Thymus (tissue), 11 donors: ENCODE measurements at regions not wholly inside any gene's neighbourhood (a gene's known extent, or its start where the extent isn't known, plus 50 kb on each side); places are given as distances from the start of the nearest gene placed in this dataset.
A peak's percentile ranks its signal among the peaks of the same experiment; 100 is the strongest.

Experiments
- DNase-seq, 9 donors: peaks; one replicate each; pipeline ENCODE4 v3.0.0-alpha.2; 2013; ENCODE audit warnings: low spot score in 9 of 9, low read depth in 6 of 9, missing footprints in 1 of 9
- H3K27ac ChIP-seq, 2 donors: one replicate each; pipeline ENCODE4 v1.5.1; 2013; ENCODE audit warnings: control low read depth in 1 of 2, low read depth in 1 of 2, low read length in 1 of 2, mild to moderate bottlenecking in 1 of 2, moderate library complexity in 1 of 2
- H3K27me3 ChIP-seq, 2 donors: one replicate each; pipeline ENCODE4 v1.5.1; 2013; ENCODE audit warnings: low read length in 1 of 2; ENCODE audit not compliant: control insufficient read depth in 2 of 2, insufficient read depth in 1 of 2
- H3K36me3 ChIP-seq, 2 donors: one replicate each; pipeline ENCODE4 v1.5.1; 2013; ENCODE audit warnings: low read length in 1 of 2, mild to moderate bottlenecking in 1 of 2, moderate library complexity in 1 of 2; ENCODE audit not compliant: control insufficient read depth in 2 of 2, insufficient read depth in 2 of 2
- H3K4me1 ChIP-seq, 2 donors: one replicate each; pipeline ENCODE4 v1.5.1; 2013; ENCODE audit warnings: low read length in 2 of 2; ENCODE audit not compliant: control insufficient read depth in 2 of 2, insufficient read depth in 2 of 2
- H3K4me3 ChIP-seq, 2 donors: one replicate each; pipeline ENCODE4 v1.5.1; 2013; ENCODE audit warnings: low read length in 2 of 2, control low read depth in 1 of 2, mild to moderate bottlenecking in 1 of 2
- H3K9me3 ChIP-seq, 2 donors: one replicate each; pipeline ENCODE4 v1.5.1; 2013; ENCODE audit warnings: low read length in 1 of 2, mild to moderate bottlenecking in 1 of 2; ENCODE audit not compliant: control insufficient read depth in 2 of 2, insufficient read depth in 1 of 2
- WGBS: extraction: QIAGEN DNeasy Blood & Tissue Kit; methylation state at CpG from one replicate; pipeline ENCODE4 v1.1.7; 2013; 5-methylcytosine and 5-hydroxymethylcytosine counted together
- donor health status: healthy.

DNA sequence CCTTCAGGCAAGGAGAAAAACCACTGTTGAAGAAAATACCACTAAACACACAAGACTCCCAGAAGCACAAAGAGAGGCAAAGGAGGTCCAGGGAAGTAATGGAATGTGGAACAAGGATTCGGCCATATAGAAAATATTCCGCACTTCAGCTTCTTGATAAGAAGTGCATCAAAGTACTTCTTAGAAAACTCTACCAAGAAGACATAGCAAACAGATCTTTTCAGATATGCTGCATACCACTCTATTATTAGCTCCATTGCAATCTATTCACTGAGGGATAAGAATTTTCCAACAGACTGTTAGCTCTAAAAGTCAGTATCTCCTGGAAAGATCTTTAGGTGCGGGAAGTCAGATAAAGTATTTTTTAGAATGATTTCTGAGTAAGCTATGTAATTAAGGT, 231.8 kb downstream of the WDR11 start:
- DNase-seq, result no peak
- H3K27me3 ChIP-seq, result no peaks in the 10 kb centered on the region
- no peak overlapping the region for H3K4me3 ChIP-seq
- H3K9me3 ChIP-seq, result no peaks in the 10 kb centered on the region
- H3K36me3 ChIP-seq, result no peaks in the 10 kb centered on the region
- H3K4me1 ChIP-seq, result no peaks in the 10 kb centered on the region
- 96% methylated on average over 3 of the region's 3 CpGs for WGBS
- no peak overlapping the region for H3K27ac ChIP-seq

DNA sequence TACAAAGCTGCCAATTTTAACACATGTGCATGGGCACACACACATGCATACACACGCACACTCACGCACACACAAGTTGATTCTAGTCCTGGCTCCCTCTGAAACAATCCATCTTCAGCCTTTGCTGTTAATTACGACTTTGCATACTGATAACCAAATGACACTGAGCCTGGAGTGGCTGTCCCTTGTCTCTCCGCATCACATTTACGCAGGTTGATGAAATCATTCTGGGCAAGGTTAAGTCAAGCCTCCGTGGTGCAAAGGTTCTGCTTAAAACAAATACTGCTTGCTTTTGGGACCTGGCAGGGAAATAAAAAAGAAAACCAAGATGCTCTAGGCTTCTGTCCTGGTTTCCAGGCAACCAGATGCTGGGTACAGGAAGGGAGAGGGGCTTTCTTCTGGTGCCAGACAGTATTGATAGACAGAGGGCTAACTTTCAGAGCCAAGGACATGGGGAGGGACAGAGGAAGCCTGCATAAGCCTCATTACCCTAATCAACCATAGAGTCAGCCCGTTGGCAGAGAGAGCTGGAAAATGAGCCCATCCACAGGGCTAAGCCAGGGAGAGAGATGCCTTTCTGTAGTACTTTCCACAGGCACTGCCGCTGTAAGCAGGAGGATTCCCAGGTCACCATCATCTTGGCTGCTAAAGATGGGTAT, 233.0 kb downstream of the WDR11 start:
- DNase-seq, result no peak
- Histone ChIP-seq H3K4me3 (no peak overlapping the region), H3K27ac (no peak overlapping the region), H3K36me3 (no peaks in the 10 kb centered on the region), H3K4me1 (no peaks in the 10 kb centered on the region), H3K9me3 (no peaks in the 10 kb centered on the region), H3K27me3 (no peaks in the 10 kb centered on the region)
- 79% methylated on average over 8 of the region's 8 CpGs for WGBS

- 87% methylated on average over 7 of the region's 7 CpGs for WGBS
- no peaks in the 10 kb centered on the region for H3K9me3 ChIP-seq
- H3K27ac ChIP-seq, result no peak overlapping the region
- H3K4me1 ChIP-seq, result no peaks in the 10 kb centered on the region
- H3K36me3 ChIP-seq, result no peaks in the 10 kb centered on the region
- H3K4me3 ChIP-seq, result no peak overlapping the region
- H3K27me3 ChIP-seq, result no peaks in the 10 kb centered on the region
- DNase-seq, result no peak
Observed at GRCh38 chr10:121084675-121085070, 233.5 kb downstream of the WDR11 start.

- Histone ChIP-seq H3K36me3 (no peaks in the 10 kb centered on the region), H3K27ac (no peak overlapping the region), H3K9me3 (no peaks in the 10 kb centered on the region), H3K27me3 (no peaks in the 10 kb centered on the region), H3K4me3 (no peak overlapping the region), H3K4me1 (no peaks in the 10 kb centered on the region)
- WGBS, result 81% methylated on average over 6 of the region's 6 CpGs
- no peak for DNase-seq
Observed at GRCh38 chr10:121085367-121085766, 234.2 kb downstream of the WDR11 start.

DNA sequence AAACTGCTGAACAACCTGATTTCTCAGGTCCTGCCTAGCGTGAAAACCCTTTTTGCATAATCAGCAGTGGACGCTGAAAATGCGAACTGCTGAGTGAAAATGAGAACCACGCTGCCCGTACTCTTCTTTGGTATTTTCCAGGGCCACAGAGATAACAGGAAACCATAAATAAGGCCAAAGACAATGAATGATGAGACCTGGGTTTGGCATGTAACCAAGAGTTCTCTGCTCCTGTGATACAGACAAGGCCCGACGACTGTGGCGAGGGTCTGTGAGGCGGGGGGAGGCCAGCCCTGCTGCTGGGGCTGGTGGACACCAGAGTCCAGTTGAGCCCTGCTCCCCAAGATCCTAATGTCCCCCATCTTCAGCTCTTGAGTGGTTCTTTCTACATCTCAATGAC, 236.0 kb downstream of the WDR11 start:
- H3K4me3 ChIP-seq, result no peak overlapping the region
- no peaks in the 10 kb centered on the region for H3K4me1 ChIP-seq
- WGBS, result 79% methylated on average over 9 of the region's 9 CpGs
- peaks cover 0 to 4% of the 10 kb centered on the region in 2 donors for H3K9me3 ChIP-seq
- no peaks in the 10 kb centered on the region for H3K27me3 ChIP-seq
- H3K36me3 ChIP-seq, result no peaks in the 10 kb centered on the region
- no peak overlapping the region for H3K27ac ChIP-seq
- peak in 1 of 9 donors; percentile 1 for DNase-seq

DNA sequence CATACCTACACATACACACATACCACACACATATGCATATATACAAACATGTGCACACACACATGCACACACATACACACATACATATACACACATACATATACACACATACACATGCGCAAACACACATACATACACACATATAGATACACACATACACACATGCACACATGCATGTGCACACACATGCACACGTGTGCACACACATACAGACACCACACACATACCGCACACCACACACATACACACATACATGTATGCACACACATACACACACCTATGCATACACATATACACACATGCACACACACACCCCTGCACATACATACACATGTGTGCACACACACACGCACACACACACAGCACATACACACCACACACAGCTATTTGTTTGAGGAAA, 236.5 kb downstream of the WDR11 start:
- no peak overlapping the region for H3K27ac ChIP-seq
- H3K4me3 ChIP-seq, result no peak overlapping the region
- H3K4me1 ChIP-seq, result no peaks in the 10 kb centered on the region
- DNase-seq, result no peak
- H3K36me3 ChIP-seq, result no peaks in the 10 kb centered on the region
- H3K27me3 ChIP-seq, result no peaks in the 10 kb centered on the region
- WGBS, result 97% methylated on average over 4 of the region's 4 CpGs
- H3K9me3 ChIP-seq, result peaks cover 0 to 4% of the 10 kb centered on the region in 2 donors

DNA sequence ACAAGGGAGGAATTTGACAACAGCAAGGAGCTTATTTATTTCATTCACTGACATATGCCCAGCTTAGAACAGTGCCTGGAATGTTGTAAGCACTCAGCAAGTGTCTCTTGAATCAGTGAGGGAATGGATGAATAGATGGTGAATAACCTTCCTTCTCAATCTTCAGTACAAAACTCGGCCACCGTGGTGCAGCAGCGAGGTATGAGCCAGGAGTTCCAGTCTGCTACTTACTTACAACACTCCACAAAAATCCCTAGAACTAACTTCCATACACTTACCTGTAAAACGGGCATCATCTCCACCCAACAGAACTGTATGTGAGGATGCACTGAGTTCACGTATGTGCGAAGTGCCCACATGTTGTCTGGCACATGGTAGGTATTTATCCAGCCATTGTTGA, 237.4 kb downstream of the WDR11 start:
- H3K27ac ChIP-seq, result no peak overlapping the region
- 68% methylated on average over 6 of the region's 6 CpGs for WGBS
- H3K4me1 ChIP-seq, result no peaks in the 10 kb centered on the region
- H3K27me3 ChIP-seq, result no peaks in the 10 kb centered on the region
- H3K9me3 ChIP-seq, result peaks cover 0 to 4% of the 10 kb centered on the region in 2 donors
- no peaks in the 10 kb centered on the region for H3K36me3 ChIP-seq
- no peak for DNase-seq
- H3K4me3 ChIP-seq, result no peak overlapping the region

GRCh38 chr10:121089434-121089833, 238.3 kb downstream of the WDR11 start:
- WGBS, result 75% methylated on average over 3 of the region's 3 CpGs
- Histone ChIP-seq H3K27me3 (no peaks in the 10 kb centered on the region), H3K9me3 (peaks cover 0 to 4% of the 10 kb centered on the region in 2 donors), H3K27ac (no peak overlapping the region), H3K4me1 (no peaks in the 10 kb centered on the region), H3K36me3 (no peaks in the 10 kb centered on the region), H3K4me3 (no peak overlapping the region)
- DNase-seq, result no peak

DNA sequence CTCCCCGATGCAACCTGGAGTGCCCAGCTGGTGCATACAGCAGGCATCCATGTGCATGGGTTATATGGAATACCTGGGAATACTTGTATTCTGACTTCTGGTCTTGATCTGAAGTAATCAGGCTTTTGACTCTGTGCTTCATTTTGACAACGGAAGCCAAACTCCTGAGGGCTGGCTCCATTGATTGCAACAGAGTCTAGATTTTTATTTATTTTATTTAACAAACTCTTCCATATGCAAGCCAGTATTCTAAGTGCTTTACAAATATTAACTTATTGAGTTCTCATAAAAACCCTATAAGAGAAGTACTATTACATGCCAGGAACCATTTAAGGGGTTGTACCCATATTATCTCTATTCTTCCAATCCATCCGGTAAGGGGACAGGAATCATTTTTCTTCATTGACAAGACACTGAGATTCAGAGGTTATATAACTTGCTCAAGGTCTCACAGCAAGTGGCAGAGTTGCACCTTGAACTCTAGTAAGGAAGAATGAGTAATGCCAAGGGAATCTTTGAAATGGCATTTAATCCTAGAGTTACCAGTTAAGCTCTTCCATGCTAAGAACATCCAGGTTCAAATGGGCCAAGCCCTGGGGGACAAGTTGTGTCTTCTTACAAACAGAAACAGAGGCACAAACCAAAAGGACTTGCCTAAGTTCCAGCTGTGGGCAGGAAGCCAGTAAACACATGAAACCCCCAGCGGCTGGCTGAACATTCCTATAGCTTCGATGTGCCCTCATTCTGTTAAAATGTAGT, 241.0 kb downstream of the WDR11 start:
- Histone ChIP-seq H3K27ac (no peak overlapping the region), H3K27me3 (no peaks in the 10 kb centered on the region), H3K4me1 (no peaks in the 10 kb centered on the region), H3K9me3 (peaks cover 0 to 4% of the 10 kb centered on the region in 2 donors), H3K36me3 (no peaks in the 10 kb centered on the region), H3K4me3 (no peak overlapping the region)
- no peak for DNase-seq
- 95% methylated on average over 5 of the region's 5 CpGs for WGBS
